A673 (cell line): ENCODE measurements at regions not wholly inside any gene's neighbourhood (a gene's known extent, or its start where the extent isn't known, plus 50 kb on each side); places are given as distances from the start of the nearest gene placed in this dataset.

ENCODE experiments used
- CTCF ChIP-seq: fragments of 300-800, 200-600 bp; sonication (generic); conservative IDR thresholded peaks from 2 replicates; pipeline ENCODE4 v1.5.1; 2017; ENCODE audit warnings: low read depth, mild to moderate bottlenecking, antibody characterized with exemption, low read length, moderate library complexity, mixed read lengths
- EZH2 ChIP-seq: fragments of 200-600 bp; sonication (generic); IDR thresholded peaks from 2 replicates; pipeline ENCODE4 v1.6.1; 2017; ENCODE audit warnings: borderline replicate concordance, low read depth, mild to moderate bottlenecking, mixed read lengths, antibody characterized with exemption, low read length; ENCODE audit not compliant: poor library complexity, severe bottlenecking

- TF ChIP-seq EZH2 (no peak), CTCF (no peak)
Observed at GRCh38 chr16:64276646-64277045, 845.2 kb downstream of the CDH11 start.
